K562 (cell line): ENCODE measurements at regions not wholly inside any gene's neighbourhood (a gene's known extent, or its start where the extent isn't known, plus 50 kb on each side); places are given as distances from the start of the nearest gene placed in this dataset.

Experiments used
- ATAC-seq: fragments of 200-7000 bp; cut with Tn5 transposase; 3 replicates; pipeline ENCODE4 v1.9.1; 2020; ENCODE audit warnings: moderate library complexity
- BruUV-seq: library from RNA; stranded (reverse); fragments of 400-500 nt; replicated peaks from 2 replicates; lab custom pipeline; 2021; lab: Mats Ljungman, UMichigan
- CTCF ChIA-PET: fragments of 300-600 bp; formaldehyde crosslinking; extraction: SDS; loops from one replicate; lab custom pipeline; 2021; ENCODE audit warnings: low intra/inter-chr PET ratio; lab: Yijun Ruan, JAX
- POLR2A ChIA-PET: fragments of 300-600, 350-650 bp; sonication (Branson Sonifier 250); formaldehyde crosslinking; extraction: SDS; loops from one replicate; lab custom pipeline; 2021; ENCODE audit warnings: antibody characterized with exemption, inconsistent platforms; lab: Yijun Ruan, JAX
- DNase-seq, 4 experiments: peaks; one replicate each; pipeline versions ENCODE4 v3.0.0 to v3.0.0-alpha.2; 2011 to 2018; ENCODE audit warnings: low spot score in 3 of 4, mixed read lengths in 3 of 4; ENCODE audit errors: extremely low read depth in 1 of 4
- FAIRE-seq: peaks from 2 replicates; lab custom pipeline; 2011; peaks lifted over from hg19 to GRCh38; lab: Jason Lieb, UNC
- H2AFZ ChIP-seq: 2 replicates; pipeline ENCODE4 v1.6.0; 2011; ENCODE audit warnings: low read depth, low read length, control low read depth, inconsistent platforms
- H3K27ac ChIP-seq: fragments of 200-600 bp; 3 replicates; pipeline ENCODE4 v1.8.0; 2011; ENCODE audit warnings: low read depth, mild to moderate bottlenecking, control low read depth, inconsistent platforms, low read length, moderate library complexity, mixed read lengths; ENCODE audit errors: extremely low read depth
- H3K27me3 ChIP-seq, 2 experiments: fragments of 300-600 bp in 1 of 2; 2 replicates in 1 of 2; 3 replicates in 1 of 2; pipeline versions ENCODE4 v1.6.0 to v1.8.0; 2011; ENCODE audit warnings: inconsistent platforms in 2 of 2, low read length in 2 of 2, mild to moderate bottlenecking in 1 of 2, mixed read lengths in 1 of 2, moderate library complexity in 1 of 2; ENCODE audit not compliant: control insufficient read depth in 2 of 2, insufficient read depth in 2 of 2
- H3K36me3 ChIP-seq: fragments of 300-600 bp; 3 replicates; pipeline ENCODE4 v1.8.0; 2011; ENCODE audit warnings: mild to moderate bottlenecking, low read length, inconsistent platforms; ENCODE audit not compliant: control insufficient read depth, insufficient read depth
- H3K4me1 ChIP-seq, 2 experiments: fragments of 200-600 bp in 1 of 2; replicated peaks in 1 of 2; 2 replicates in 1 of 2; 3 replicates in 1 of 2; pipeline versions ENCODE4 v1.5.1 to v1.8.0; 2011; ENCODE audit warnings: inconsistent platforms in 2 of 2, low read length in 2 of 2, mild to moderate bottlenecking in 1 of 2, mixed read lengths in 1 of 2, moderate library complexity in 1 of 2; ENCODE audit not compliant: control insufficient read depth in 2 of 2, insufficient read depth in 2 of 2
- H3K4me2 ChIP-seq: 2 replicates; pipeline ENCODE4 v1.6.1; 2011; ENCODE audit warnings: low read length, control low read depth, inconsistent platforms, mixed read lengths; ENCODE audit not compliant: insufficient read depth
- H3K4me3 ChIP-seq: fragments of 200-600 bp; sonication (generic), shearing (Covaris generic); 2 replicates; pipeline ENCODE4 v1.5.1; 2016; ENCODE audit warnings: control low read depth, inconsistent platforms
- H3K79me2 ChIP-seq: fragments of 200-600 bp; 3 replicates; pipeline ENCODE4 v1.8.0; 2011; ENCODE audit warnings: low read length, inconsistent platforms; ENCODE audit not compliant: control insufficient read depth, insufficient read depth
- H3K9ac ChIP-seq, 2 experiments: 2 replicates each; pipeline versions ENCODE4 v1.6.0 to v1.6.1; 2011; ENCODE audit warnings: low read depth in 2 of 2, low read length in 2 of 2, control low read depth in 1 of 2, inconsistent platforms in 1 of 2, mild to moderate bottlenecking in 1 of 2, mixed read lengths in 1 of 2; ENCODE audit not compliant: insufficient read depth in 1 of 2
- H3K9me1 ChIP-seq: one replicate; pipeline ENCODE4 v1.6.0; 2011; ENCODE audit warnings: inconsistent platforms, mild to moderate bottlenecking, low read length, moderate library complexity; ENCODE audit not compliant: control insufficient read depth, insufficient read depth
- H3K9me3 ChIP-seq: replicated peaks from 2 replicates; pipeline ENCODE4 v1.5.1; 2011; ENCODE audit warnings: low read depth, low read length, inconsistent platforms; ENCODE audit not compliant: control insufficient read depth, insufficient read depth
- H4K20me1 ChIP-seq: replicated peaks from 2 replicates; pipeline ENCODE4 v1.6.1; 2011; ENCODE audit warnings: low read length, inconsistent platforms, mixed read lengths; ENCODE audit not compliant: control insufficient read depth, insufficient read depth
- CEBPB ChIP-seq: fragments of 450-650 bp; IDR thresholded peaks from 2 replicates; pipeline ENCODE4 v1.6.1; 2016; ENCODE audit warnings: missing genetic modification characterization, missing compliant biosample characterization
- MEF2A ChIP-seq: IDR thresholded peaks from 2 replicates; pipeline ENCODE4 v1.6.1; 2011; ENCODE audit warnings: low read depth, mild to moderate bottlenecking, low read length, moderate library complexity; ENCODE audit not compliant: control insufficient read depth
- RBM17 ChIP-seq: fragments of 200-400 bp; formaldehyde crosslinking; IDR thresholded peaks from 2 replicates; pipeline ENCODE4 v1.6.1; 2017; ENCODE audit warnings: low read depth, mild to moderate bottlenecking, low read length, borderline replicate concordance
- ZMIZ1 ChIP-seq, 2 experiments: fragments of 150-350 bp in 1 of 2; IDR thresholded peaks; 2 replicates each; pipeline ENCODE4 v1.6.1; 2012 to 2016; ENCODE audit warnings: low read depth in 2 of 2, low read length in 2 of 2, mild to moderate bottlenecking in 1 of 2, moderate library complexity in 1 of 2
- WGBS: fragments of 100-300 bp; shearing (Covaris generic); methylation state at CpG from one replicate; pipeline ENCODE4 v1.1.6; 2016; ENCODE audit warnings: low coverage, mixed read lengths; ENCODE audit not compliant: insufficient coverage; ENCODE audit errors: missing lambda C conversion rate; 5-methylcytosine and 5-hydroxymethylcytosine counted together
- in situ Hi-C: fragments of 300-500 bp; cut with MboI; formaldehyde crosslinking; loops from 4 replicates; pipeline ENCODE4 v1.15.0; 2018; ENCODE audit warnings: inconsistent platforms, mixed read lengths
- intact Hi-C: fragments of 100-400 bp; cut with micrococcal nuclease; formaldehyde crosslinking; loops from 2 replicates; pipeline ENCODE4 v1.14.2; 2022
- TF ChIP-seq, protein P1 (sequence below): fragments of 250-450 bp; sonication (Bioruptor Pico); IDR thresholded peaks from 2 replicates; pipeline ENCODE4 v1.5.0; 2021; ENCODE audit warnings: mild to moderate bottlenecking, moderate library complexity

GRCh38 chr10:130747356-130747755 is 564.2 kb downstream of the TCERG1L start:
- 0% methylated on average over 11 of the region's 11 CpGs for WGBS
- ATAC-seq (no peak), FAIRE-seq (no peak), DNase-seq (no peak)
- H3K79me2 ChIP-seq, result no peaks in the 10 kb centered on the region
- no peaks in the 10 kb centered on the region for H3K4me1 ChIP-seq
- H4K20me1 ChIP-seq, result no peaks in the 10 kb centered on the region
- no peaks in the 10 kb centered on the region for H3K36me3 ChIP-seq
- no peaks in the 10 kb centered on the region; a peak in 1 of 5 replicates for H3K27me3 ChIP-seq
- BruUV-seq, result no TSS peak
- POLR2A ChIA-PET, result no interaction called here
- TF ChIP-seq ZMIZ1 (IDR thresholded peaks at IDR 0.05; ENCODE audit: low read depth in 2 of 2, low read length in 2 of 2) (no peak), MEF2A (no peak), RBM17 (no peak), CEBPB (no peak)
- TF ChIP-seq, protein P1, sequence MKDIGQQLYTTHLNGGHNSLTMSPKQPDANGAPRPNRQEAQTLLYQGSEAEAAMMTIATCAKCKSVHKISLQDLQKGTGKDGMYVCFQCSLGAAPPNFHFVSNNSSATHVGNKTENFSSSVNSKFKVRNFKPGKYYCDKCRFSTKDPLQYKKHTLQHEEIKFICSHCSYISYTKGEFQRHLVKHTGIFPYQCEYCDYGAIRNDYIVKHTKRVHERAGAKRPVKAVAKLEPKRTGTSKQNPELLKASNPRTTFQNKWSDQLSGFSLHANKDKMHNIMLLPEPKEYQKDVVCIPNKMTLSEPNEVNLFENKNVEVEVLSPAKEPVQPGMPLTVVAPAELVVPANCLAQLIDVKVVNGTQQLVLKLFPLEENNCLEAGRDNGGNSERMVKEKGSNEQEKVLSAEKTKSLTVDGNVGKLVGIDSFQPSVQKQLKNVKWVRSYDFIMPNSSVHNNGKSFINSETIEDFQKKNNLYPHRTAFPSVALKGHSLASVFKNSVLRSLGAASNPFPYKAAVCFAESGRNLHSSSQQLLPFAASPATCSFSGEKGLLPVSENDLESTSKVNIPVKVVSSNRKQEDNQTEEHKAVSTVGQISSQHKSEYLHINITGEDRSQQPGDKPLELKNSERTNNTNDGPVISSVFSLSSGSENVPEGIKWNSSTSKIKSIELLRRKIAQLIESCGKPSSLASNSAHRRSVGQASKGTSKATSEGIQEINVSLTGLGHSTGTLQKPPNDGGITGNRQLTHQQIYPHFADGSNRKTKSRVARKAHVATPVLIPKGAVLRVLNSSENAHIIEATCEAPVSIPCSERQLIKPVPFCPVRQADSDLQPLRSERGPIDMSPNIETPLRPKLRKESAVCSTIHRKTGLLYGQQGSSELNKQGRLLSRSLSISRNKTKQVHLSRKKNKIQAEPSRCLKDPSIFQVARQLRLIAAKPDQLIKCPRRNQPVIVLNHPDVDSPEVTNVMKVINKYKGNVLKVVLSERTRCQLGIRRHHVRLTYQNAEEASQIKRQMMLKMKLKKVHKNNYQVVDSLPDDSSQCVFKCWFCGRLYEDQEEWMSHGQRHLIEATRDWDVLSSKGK (CRISPR knock-in tag), result no peak
- H3K9me1 ChIP-seq, result no peaks in the 10 kb centered on the region
- H3K4me2 ChIP-seq, result no peak overlapping the region
- no peak overlapping the region for H3K27ac ChIP-seq
- no peak overlapping the region for H2AFZ ChIP-seq
- no peak overlapping the region for H3K4me3 ChIP-seq
- intact Hi-C loops (no loop called here), in situ Hi-C loops (no loop called here)
- CTCF ChIA-PET, result no interaction called here
- H3K9me3 ChIP-seq, result no peaks in the 10 kb centered on the region
- H3K9ac ChIP-seq, result no peak overlapping the region
